ENCODE measurements at regions not wholly inside any gene's neighbourhood (a gene's known extent, or its start where the extent isn't known, plus 50 kb on each side); places are given as distances from the start of the nearest gene placed in this dataset.

DNA sequence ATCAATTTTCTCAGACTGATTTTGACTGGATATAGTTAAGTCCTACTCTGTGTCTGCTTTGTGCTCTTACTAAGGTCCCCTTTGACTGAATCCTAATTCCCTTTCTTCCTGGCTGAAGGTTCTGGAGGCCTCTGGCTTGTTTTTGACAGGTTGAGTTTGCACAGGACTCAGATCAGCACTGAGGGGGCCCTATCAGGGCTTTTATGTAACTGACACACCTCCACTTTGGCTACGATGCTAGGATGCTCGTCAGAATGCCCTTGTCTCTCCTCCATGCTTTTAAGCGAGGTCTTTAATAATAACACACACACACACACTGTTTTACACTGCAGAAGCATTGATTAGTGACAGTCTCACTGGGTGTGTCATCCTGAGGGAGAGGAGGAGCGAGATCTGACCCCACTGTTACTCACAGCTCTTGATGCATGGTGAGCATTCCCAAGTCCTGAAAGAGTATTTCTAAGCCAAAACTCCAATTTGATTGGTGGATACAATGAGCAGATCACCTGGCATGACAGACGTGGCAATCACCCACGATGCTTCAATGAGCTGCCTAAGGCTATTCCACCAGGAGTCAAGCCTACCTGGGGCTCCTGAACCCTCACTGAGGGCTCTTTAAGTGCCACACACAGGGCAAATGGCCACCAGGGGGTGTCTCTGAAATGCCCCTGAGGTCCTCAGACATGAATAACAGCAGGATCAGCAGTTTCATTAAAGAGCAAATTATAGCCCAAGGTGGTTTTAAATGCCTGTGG, 130.4 kb upstream of the CPEB2 start:
- no peak for ATAC-seq (ENCODE audit: low FRiP score)
- no peak for DNase-seq (ENCODE audit: low spot score)
- no peak for TF ChIP-seq CTCF (IDR thresholded peaks at IDR 0.05)

DNA sequence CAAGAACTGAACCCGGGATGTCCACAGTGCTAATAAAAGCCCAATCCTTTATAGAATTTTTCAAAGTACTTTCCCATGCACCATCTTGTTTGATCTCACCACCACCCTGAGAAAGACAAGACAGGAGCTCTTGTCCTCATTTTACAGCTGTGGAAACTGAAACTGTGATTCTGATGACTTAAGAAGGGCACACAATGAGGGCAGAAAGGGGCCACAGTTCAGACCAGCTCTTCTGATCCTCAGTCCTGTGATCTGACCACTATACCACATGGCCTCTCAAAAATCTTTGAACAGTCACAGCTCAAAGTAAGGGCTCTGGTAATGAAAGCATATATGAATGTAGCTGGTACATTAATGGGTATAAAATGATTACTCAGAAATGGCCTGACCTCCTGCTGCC, 127.3 kb upstream of the CPEB2 start:
- TF ChIP-seq CTCF (IDR thresholded peaks at IDR 0.05): no peak
- no peak for DNase-seq (ENCODE audit: low spot score)
- no peak for ATAC-seq (ENCODE audit: low FRiP score)

DNA sequence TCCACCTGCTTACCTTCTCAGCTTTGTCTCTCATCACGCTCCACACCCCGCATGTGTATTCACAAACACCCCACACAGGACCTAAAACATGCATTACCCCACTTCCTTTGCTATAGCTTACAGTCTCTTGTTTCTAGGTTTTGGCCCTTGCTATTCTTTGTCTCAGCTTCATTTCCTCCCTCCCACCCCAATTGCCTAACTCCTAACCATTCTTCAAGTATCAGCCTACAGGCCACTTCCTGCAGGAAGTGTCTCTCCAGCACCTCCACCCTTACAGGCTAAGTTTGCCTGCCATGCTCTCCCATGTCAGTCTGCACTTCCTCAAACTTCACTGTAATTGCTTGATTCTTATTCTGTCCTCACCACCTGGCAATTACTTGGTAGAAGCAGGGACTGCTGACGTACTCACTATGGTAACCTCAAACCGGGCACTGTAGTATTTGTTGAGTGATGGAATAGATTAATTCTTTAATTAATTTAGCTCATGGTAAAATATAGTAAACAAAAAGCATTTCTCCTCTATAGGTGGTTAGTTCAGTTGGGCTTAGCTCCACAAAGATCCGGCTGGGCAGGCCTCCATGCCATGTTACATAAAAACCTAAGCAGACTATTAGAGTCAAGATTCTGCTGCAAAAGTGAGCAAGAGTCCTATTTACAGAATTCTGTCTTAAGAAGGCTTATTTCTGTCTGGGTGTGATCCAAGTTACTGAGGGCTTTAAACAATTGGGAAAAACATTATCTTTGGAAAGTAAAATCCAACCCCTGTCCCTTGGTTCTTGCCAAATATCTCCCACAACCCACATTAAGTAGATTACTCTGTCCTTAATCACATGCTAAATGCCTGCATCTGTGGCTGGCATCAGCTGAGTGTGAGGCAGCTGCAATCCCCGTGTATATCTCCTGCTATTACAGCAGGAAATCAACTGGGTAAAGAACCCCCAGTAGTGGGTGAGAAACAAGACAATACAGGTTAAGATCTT, 124.7 kb upstream of the CPEB2 start:
- DNase-seq (ENCODE audit: low spot score) (no peak), ATAC-seq (ENCODE audit: low FRiP score) (no peak)
- no peak for TF ChIP-seq CTCF (IDR thresholded peaks at IDR 0.05)

DNA sequence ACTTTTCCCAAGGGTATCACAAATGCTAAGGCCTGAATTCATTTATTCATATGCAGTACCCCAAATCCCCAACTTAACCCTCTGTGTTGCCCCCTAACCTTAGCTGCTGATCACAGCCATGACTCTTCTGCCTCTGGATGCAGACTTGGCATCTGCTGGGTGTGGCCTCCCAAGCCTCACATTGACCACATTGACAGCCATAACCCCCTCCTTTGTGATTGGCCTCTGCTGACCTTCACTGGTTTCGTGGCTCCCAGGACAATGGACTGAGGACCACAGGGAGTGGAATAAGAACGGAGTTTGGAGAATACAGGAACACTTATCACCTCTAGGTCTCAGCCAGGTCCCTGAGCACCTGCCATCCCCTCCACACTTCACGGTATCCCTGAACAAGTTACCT, 123.6 kb upstream of the CPEB2 start:
- DNase-seq (ENCODE audit: low spot score): no peak
- no peak for TF ChIP-seq CTCF (IDR thresholded peaks at IDR 0.05)
- ATAC-seq (ENCODE audit: low FRiP score): no peak

DNA sequence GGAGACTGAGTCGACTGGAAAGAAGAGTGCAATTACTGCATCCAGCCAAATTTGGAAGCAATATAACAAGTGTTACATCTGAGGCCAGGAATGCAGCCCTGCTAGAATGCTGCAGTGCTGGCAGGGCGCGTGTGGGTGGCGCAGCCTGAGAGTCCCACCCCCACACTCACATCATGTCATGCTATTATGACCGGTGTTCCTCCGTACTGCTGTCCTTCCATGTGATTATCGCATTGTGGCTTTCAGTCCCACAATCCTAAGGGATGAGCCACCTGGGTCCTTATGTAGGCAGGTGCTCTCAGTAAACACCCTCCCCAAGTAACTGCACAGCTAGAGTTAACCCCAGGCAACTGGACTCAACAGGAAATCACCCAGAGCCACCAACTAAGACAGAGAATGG, 122.6 kb upstream of the CPEB2 start:
- ATAC-seq (ENCODE audit: low FRiP score) (no peak), DNase-seq (ENCODE audit: low spot score) (no peak)
- no peak for TF ChIP-seq CTCF (IDR thresholded peaks at IDR 0.05)

GRCh38 chr4:14880805-14881204, 121.5 kb upstream of the CPEB2 start:
- DNase-seq (ENCODE audit: low spot score): no peak
- no peak for TF ChIP-seq CTCF (IDR thresholded peaks at IDR 0.05)
- ATAC-seq (ENCODE audit: low FRiP score): no peak
